Trophoblast cell (in vitro differentiated cells and primary cell): ENCODE measurements at regions not wholly inside any gene's neighbourhood (a gene's known extent, or its start where the extent isn't known, plus 50 kb on each side); places are given as distances from the start of the nearest gene placed in this dataset.
"Not testable (repeated sequence)": the region's sequence is repeated elsewhere in the genome, so short reads cannot be mapped to it uniquely, and the experiment has no call there.

Source experiments
- DNase-seq, 2 donors: peaks; one replicate each; pipeline ENCODE4 v3.0.0-alpha.2; 2016
- H2AFZ ChIP-seq: 2 replicates; pipeline ENCODE4 v1.6.1; 2013; ENCODE audit warnings: low read length, moderate library complexity, mild to moderate bottlenecking; ENCODE audit not compliant: insufficient read depth, poor library complexity
- H2AK5ac ChIP-seq: 2 replicates; pipeline ENCODE4 v1.6.1; 2013; ENCODE audit warnings: mild to moderate bottlenecking, low read length
- H2BK120ac ChIP-seq: 2 replicates; pipeline ENCODE4 v1.6.1; 2013; ENCODE audit warnings: low read length, mild to moderate bottlenecking, moderate library complexity; ENCODE audit not compliant: insufficient read depth, poor library complexity
- H2BK12ac ChIP-seq: 2 replicates; pipeline ENCODE4 v1.6.1; 2013; ENCODE audit warnings: mild to moderate bottlenecking, low read length, moderate library complexity
- H2BK5ac ChIP-seq: 2 replicates; pipeline ENCODE4 v1.6.1; 2013; ENCODE audit warnings: low read length, low read depth, moderate library complexity, mild to moderate bottlenecking; ENCODE audit not compliant: poor library complexity
- H3K14ac ChIP-seq: 2 replicates; pipeline ENCODE4 v1.6.1; 2013; ENCODE audit warnings: mild to moderate bottlenecking, low read length
- H3K18ac ChIP-seq: 2 replicates; pipeline ENCODE4 v1.6.1; 2013; ENCODE audit warnings: mild to moderate bottlenecking, low read length
- H3K23ac ChIP-seq: 2 replicates; pipeline ENCODE4 v1.6.1; 2013; ENCODE audit warnings: low read length
- H3K27ac ChIP-seq: 2 replicates; pipeline ENCODE4 v1.5.1; 2013; ENCODE audit warnings: low read depth, mild to moderate bottlenecking, inconsistent platforms, low read length, moderate library complexity
- H3K27me3 ChIP-seq: 2 replicates; pipeline ENCODE4 v1.6.1; 2013; ENCODE audit warnings: inconsistent platforms, mild to moderate bottlenecking, low read length, moderate library complexity; ENCODE audit not compliant: insufficient read depth
- H3K36me3 ChIP-seq, 2 experiments: 1 replicate in 1 of 2; 2 replicates in 1 of 2; pipeline ENCODE4 v1.6.1; 2013; ENCODE audit warnings: low read length in 2 of 2, mild to moderate bottlenecking in 2 of 2, moderate library complexity in 1 of 2; ENCODE audit not compliant: insufficient read depth in 2 of 2, control insufficient read depth in 1 of 2
- H3K4ac ChIP-seq: 2 replicates; pipeline ENCODE4 v1.6.1; 2013; ENCODE audit warnings: low read depth, mild to moderate bottlenecking, low read length, moderate library complexity
- H3K4me1 ChIP-seq, 2 experiments: 1 replicate in 1 of 2; 2 replicates in 1 of 2; pipeline ENCODE4 v1.6.1; 2013; ENCODE audit warnings: low read length in 2 of 2, mild to moderate bottlenecking in 2 of 2, moderate library complexity in 1 of 2; ENCODE audit not compliant: insufficient read depth in 2 of 2, control insufficient read depth in 1 of 2
- H3K4me2 ChIP-seq: 2 replicates; pipeline ENCODE4 v1.6.1; 2013; ENCODE audit warnings: inconsistent platforms, mild to moderate bottlenecking, low read length, moderate library complexity
- H3K4me3 ChIP-seq: 2 replicates; pipeline ENCODE4 v1.5.1; 2013; ENCODE audit warnings: mild to moderate bottlenecking, low read depth, low read length, inconsistent platforms
- H3K79me1 ChIP-seq: one replicate; pipeline ENCODE4 v1.6.1; 2013; ENCODE audit warnings: low read length
- H3K79me2 ChIP-seq: 2 replicates; pipeline ENCODE4 v1.6.1; 2013; ENCODE audit warnings: low read length, mild to moderate bottlenecking; ENCODE audit not compliant: control insufficient read depth, insufficient read depth, poor library complexity
- H3K9ac ChIP-seq: 2 replicates; pipeline ENCODE4 v1.6.1; 2013; ENCODE audit warnings: mild to moderate bottlenecking, low read length
- H3K9me3 ChIP-seq: 2 replicates; pipeline ENCODE4 v1.6.1; 2013; ENCODE audit warnings: low read depth, mild to moderate bottlenecking, control low read depth, inconsistent platforms, low read length; ENCODE audit not compliant: insufficient read depth
- H4K12ac ChIP-seq: 2 replicates; pipeline ENCODE4 v1.6.1; 2013; ENCODE audit warnings: low read depth, mild to moderate bottlenecking, low read length, moderate library complexity
- H4K8ac ChIP-seq: 2 replicates; pipeline ENCODE4 v1.6.1; 2013; ENCODE audit warnings: low read depth, mild to moderate bottlenecking, low read length, moderate library complexity
- H4K91ac ChIP-seq: one replicate; pipeline ENCODE4 v1.6.1; 2013; ENCODE audit warnings: low read depth, mild to moderate bottlenecking, low read length, moderate library complexity
- WGBS: extraction: QIAGEN DNeasy Blood & Tissue Kit; methylation state at CpG from one replicate; pipeline ENCODE4 v1.1.7; 2013; ENCODE audit warnings: missing lambda C conversion rate; ENCODE audit not compliant: insufficient read length, insufficient coverage; ENCODE audit errors: extremely low coverage; 5-methylcytosine and 5-hydroxymethylcytosine counted together

DNA sequence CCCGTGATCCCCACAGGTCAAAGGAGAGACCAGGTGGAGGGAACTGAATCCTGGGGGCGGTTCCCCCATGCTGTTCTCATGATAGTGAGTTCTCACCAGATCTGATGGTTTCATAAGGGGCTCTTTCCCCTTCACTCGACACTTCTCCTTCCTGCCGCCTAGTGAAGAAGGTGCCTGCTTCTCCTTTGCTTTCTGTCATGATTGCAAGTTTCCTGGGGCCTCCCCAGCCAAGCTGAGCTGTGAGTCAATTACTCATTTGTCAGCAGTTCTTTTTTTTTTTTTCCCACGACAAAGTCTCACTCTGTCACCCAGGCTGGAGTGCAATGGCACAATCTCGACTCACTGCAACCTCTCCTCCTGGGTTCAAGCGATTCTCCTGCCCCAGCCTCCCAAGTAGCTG lies 1530.4 kb downstream of the BRD1 start:
- H2BK5ac ChIP-seq = no peak overlapping the region
- H3K9ac ChIP-seq = no peak overlapping the region
- no peak for DNase-seq
- no peaks in the 10 kb centered on the region for H3K79me1 ChIP-seq
- H3K4me2 ChIP-seq = no peak overlapping the region
- H3K9me3 ChIP-seq = peaks cover 1% of the 10 kb centered on the region
- no peaks in the 10 kb centered on the region for H3K79me2 ChIP-seq
- H4K12ac ChIP-seq = no peak overlapping the region
- H4K91ac ChIP-seq = no peak overlapping the region
- no peak overlapping the region for H3K4me3 ChIP-seq
- H3K27me3 ChIP-seq = no peaks in the 10 kb centered on the region
- no peak overlapping the region for H2BK120ac ChIP-seq
- no CpG with 5 or more reads among the region's 7 CpGs for WGBS
- no peak overlapping the region for H3K4ac ChIP-seq
- no peaks in the 10 kb centered on the region for H3K4me1 ChIP-seq
- H3K27ac ChIP-seq = no peak overlapping the region
- H2AK5ac ChIP-seq = no peak overlapping the region
- H2BK12ac ChIP-seq = no peak overlapping the region
- H3K36me3 ChIP-seq = no peaks in the 10 kb centered on the region
- no peak overlapping the region for H3K18ac ChIP-seq
- no peak overlapping the region for H3K23ac ChIP-seq
- no peak overlapping the region for H2AFZ ChIP-seq
- no peak overlapping the region for H4K8ac ChIP-seq
- no peak overlapping the region for H3K14ac ChIP-seq

DNA sequence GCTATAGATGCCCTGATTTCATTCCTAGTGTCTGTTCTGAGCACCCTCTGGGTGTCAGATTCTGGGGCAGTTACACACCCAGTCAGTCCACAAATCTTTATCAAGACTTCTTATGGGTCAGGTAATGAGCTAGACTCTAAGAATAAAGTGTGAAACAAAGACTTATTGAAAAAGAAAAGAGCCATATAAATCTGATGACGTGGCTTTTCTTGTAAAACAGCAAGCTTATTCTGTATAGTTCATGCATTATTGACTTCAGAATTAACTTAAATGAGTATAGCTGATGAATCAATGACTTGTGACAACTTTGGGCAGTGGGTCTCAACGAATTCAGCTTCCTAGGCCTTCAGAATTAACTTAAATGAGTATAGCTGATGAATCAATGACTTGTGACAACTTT lies 1527.5 kb downstream of the TBC1D22A start:
- not testable (repeated sequence) for H3K4me3 ChIP-seq, H4K91ac ChIP-seq, H2BK12ac ChIP-seq, H3K4me1 ChIP-seq, H2BK5ac ChIP-seq, H3K9ac ChIP-seq, H2BK120ac ChIP-seq, H2AK5ac ChIP-seq, H3K18ac ChIP-seq, H3K14ac ChIP-seq, H3K27ac ChIP-seq, H3K79me2 ChIP-seq, H3K4ac ChIP-seq, H3K27me3 ChIP-seq, H3K36me3 ChIP-seq, H4K12ac ChIP-seq, H3K9me3 ChIP-seq, H4K8ac ChIP-seq, DNase-seq, H3K4me2 ChIP-seq, H3K79me1 ChIP-seq, H2AFZ ChIP-seq, H3K23ac ChIP-seq
- WGBS = no CpG with 5 or more reads among the region's 2 CpGs

DNA sequence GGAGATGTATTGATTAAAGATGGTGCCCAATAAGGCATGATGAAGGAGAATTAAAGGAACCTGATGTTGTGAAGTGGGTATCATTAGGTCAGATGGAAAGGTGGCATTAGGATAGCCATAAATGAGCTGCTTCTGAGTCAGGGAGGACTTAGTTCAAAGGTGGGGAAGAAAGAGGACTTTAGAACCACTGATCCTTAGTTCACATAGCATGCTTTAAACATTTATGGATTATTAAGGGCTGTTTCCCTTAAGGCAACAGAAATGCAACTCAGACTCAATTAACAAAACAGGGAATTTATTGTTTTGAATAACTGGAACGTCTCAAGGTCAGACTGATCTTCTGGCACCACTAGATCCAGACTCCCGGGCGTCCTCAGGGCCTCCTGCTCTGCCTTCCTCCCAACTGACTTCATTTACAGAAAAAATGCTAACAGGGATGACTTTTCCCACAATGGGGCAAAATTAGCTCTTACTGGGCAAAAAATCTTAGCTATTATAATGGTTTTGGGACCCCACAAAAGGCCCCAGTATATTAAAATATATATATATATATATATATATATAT lies 1526.0 kb downstream of the TBC1D22A start:
- H3K4me3 ChIP-seq = no peak overlapping the region
- H3K18ac ChIP-seq = no peak overlapping the region
- no peak overlapping the region for H2BK120ac ChIP-seq
- no peak overlapping the region for H3K9ac ChIP-seq
- DNase-seq = no peak
- no peaks in the 10 kb centered on the region for H3K79me1 ChIP-seq
- no peak overlapping the region for H4K12ac ChIP-seq
- H3K27ac ChIP-seq = no peak overlapping the region
- no peak overlapping the region for H3K23ac ChIP-seq
- H2AFZ ChIP-seq = no peak overlapping the region
- no peak overlapping the region for H2BK12ac ChIP-seq
- no peaks in the 10 kb centered on the region for H3K36me3 ChIP-seq
- H4K91ac ChIP-seq = no peak overlapping the region
- H3K4me1 ChIP-seq = no peaks in the 10 kb centered on the region
- H3K14ac ChIP-seq = no peak overlapping the region
- no peak overlapping the region for H3K4ac ChIP-seq
- H3K79me2 ChIP-seq = no peaks in the 10 kb centered on the region
- no CpG with 5 or more reads among the region's 3 CpGs for WGBS
- H3K27me3 ChIP-seq = no peaks in the 10 kb centered on the region
- no peak overlapping the region for H2AK5ac ChIP-seq
- H4K8ac ChIP-seq = no peak overlapping the region
- no peak overlapping the region for H3K4me2 ChIP-seq
- no peak overlapping the region for H2BK5ac ChIP-seq
- H3K9me3 ChIP-seq = no peaks in the 10 kb centered on the region

DNA sequence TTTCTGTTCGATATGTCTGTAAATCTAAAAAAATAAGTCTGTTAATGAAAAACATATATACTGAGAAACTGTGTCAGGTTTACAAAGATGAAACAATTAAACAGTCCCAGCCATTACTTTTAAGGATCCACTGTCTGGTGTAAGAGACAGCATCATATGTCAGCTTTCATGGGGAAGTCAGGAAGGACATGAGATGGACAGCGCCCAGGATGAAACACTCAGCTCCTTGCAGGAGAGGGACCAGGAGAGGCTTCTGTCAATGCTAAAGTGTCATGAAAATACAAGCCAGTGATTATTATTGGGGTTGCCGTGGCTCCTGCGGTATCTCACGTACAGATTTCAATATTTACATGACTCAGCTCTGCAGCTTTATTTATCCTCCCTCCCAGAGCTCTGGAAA lies 1524.6 kb downstream of the TBC1D22A start:
- Histone ChIP-seq H3K36me3 (no peaks in the 10 kb centered on the region), H3K4me3 (no peak overlapping the region), H2AK5ac (no peak overlapping the region), H4K8ac (no peak overlapping the region), H3K4me1 (no peaks in the 10 kb centered on the region), H3K23ac (no peak overlapping the region), H2AFZ (no peak overlapping the region), H2BK12ac (no peak overlapping the region), H3K4me2 (no peak overlapping the region), H3K79me1 (no peaks in the 10 kb centered on the region), H4K12ac (no peak overlapping the region), H3K27me3 (no peaks in the 10 kb centered on the region), H3K79me2 (no peaks in the 10 kb centered on the region), H4K91ac (no peak overlapping the region), H2BK120ac (no peak overlapping the region), H2BK5ac (no peak overlapping the region), H3K4ac (no peak overlapping the region), H3K18ac (no peak overlapping the region), H3K27ac (no peak overlapping the region), H3K14ac (no peak overlapping the region), H3K9ac (no peak overlapping the region), H3K9me3 (no peaks in the 10 kb centered on the region)
- no peak for DNase-seq
- WGBS = no CpG with 5 or more reads among the region's 5 CpGs
